H1 (cell line): ENCODE measurements at regions not wholly inside any gene's neighbourhood (a gene's known extent, or its start where the extent isn't known, plus 50 kb on each side); places are given as distances from the start of the nearest gene placed in this dataset.
A peak's percentile ranks its signal among the peaks of the same experiment; 100 is the strongest.

Source experiments
- CTCF ChIA-PET: fragments of 300-600 bp; sonication (Branson Sonifier 250); formaldehyde crosslinking; loops from one replicate; lab custom pipeline; 2021; ENCODE audit not compliant: partially characterized antibody; lab: Charles Lee
- POLR2A ChIA-PET: fragments of 300-600 bp; sonication (Branson Sonifier 250); formaldehyde crosslinking; loops from one replicate; lab custom pipeline; 2021; ENCODE audit warnings: inconsistent platforms; ENCODE audit not compliant: partially characterized antibody; lab: Charles Lee
- DNase-seq, 2 experiments: peaks; one replicate each; pipeline versions ENCODE4 v3.0.0 to v3.0.0-alpha.2; 2010 to 2022; ENCODE audit warnings: low spot score in 2 of 2, low read depth in 1 of 2, mixed read lengths in 1 of 2
- FAIRE-seq: peaks from 2 replicates; lab custom pipeline; 2011; peaks lifted over from hg19 to GRCh38; lab: Jason Lieb, UNC
- H2AFZ ChIP-seq: 2 replicates; pipeline ENCODE4 v1.8.1; 2012; ENCODE audit warnings: low read length, inconsistent platforms
- H2AK5ac ChIP-seq: 2 replicates; pipeline ENCODE4 v1.6.1; 2013; ENCODE audit warnings: low read depth, low read length
- H2BK120ac ChIP-seq: replicated peaks from 2 replicates; pipeline ENCODE3; 2013; ENCODE audit warnings: low read depth, low read length, inconsistent platforms
- H2BK12ac ChIP-seq: 2 replicates; pipeline ENCODE4 v1.6.1; 2013; ENCODE audit warnings: low read depth, low read length
- H2BK15ac ChIP-seq: 2 replicates; pipeline ENCODE4 v1.6.1; 2013; ENCODE audit warnings: low read length
- H2BK20ac ChIP-seq: 2 replicates; pipeline ENCODE4 v1.6.1; 2013; ENCODE audit warnings: low read length
- H2BK5ac ChIP-seq: 2 replicates; pipeline ENCODE4 v1.6.1; 2013; ENCODE audit warnings: low read depth, low read length
- H3K14ac ChIP-seq: 2 replicates; pipeline ENCODE4 v1.6.1; 2013; ENCODE audit warnings: inconsistent platforms; ENCODE audit not compliant: insufficient read length
- H3K18ac ChIP-seq: 2 replicates; pipeline ENCODE4 v1.6.1; 2013; ENCODE audit warnings: low read length; ENCODE audit errors: extremely low read depth
- H3K23ac ChIP-seq: 2 replicates; pipeline ENCODE4 v1.6.1; 2013; ENCODE audit warnings: inconsistent platforms; ENCODE audit not compliant: insufficient read length
- H3K23me2 ChIP-seq: 2 replicates; pipeline ENCODE4 v1.6.1; 2013; ENCODE audit warnings: low read depth, low read length
- H3K27ac ChIP-seq: 2 replicates; pipeline ENCODE4 v1.6.1; 2011; ENCODE audit warnings: low read depth, low read length, inconsistent platforms
- H3K27me3 ChIP-seq, 4 experiments: replicated peaks in 1 of 4; 1 replicate in 1 of 4; 2 replicates in 3 of 4; pipeline versions ENCODE4 v1.6.1 to v1.8.1; 2011 to 2013; ENCODE audit warnings: low read length in 3 of 4, mild to moderate bottlenecking in 3 of 4, inconsistent platforms in 2 of 4, mixed read lengths in 2 of 4, moderate library complexity in 1 of 4; ENCODE audit not compliant: control insufficient read depth in 3 of 4, insufficient read depth in 3 of 4; ENCODE audit errors: extremely low read depth in 1 of 4
- H3K36me3 ChIP-seq, 4 experiments: 2 replicates each; pipeline versions ENCODE4 v1.6.1 to v1.8.1; 2011 to 2013; ENCODE audit warnings: mild to moderate bottlenecking in 4 of 4, low read length in 3 of 4, moderate library complexity in 2 of 4, control low read depth in 1 of 4, inconsistent platforms in 1 of 4; ENCODE audit not compliant: insufficient read depth in 4 of 4, control insufficient read depth in 2 of 4
- H3K4ac ChIP-seq: replicated peaks from 2 replicates; pipeline ENCODE3; 2013; ENCODE audit warnings: low read length, low read depth, mixed read lengths, inconsistent platforms; ENCODE audit not compliant: insufficient read length
- H3K4me1 ChIP-seq, 4 experiments: replicated peaks in 1 of 4; 1 replicate in 1 of 4; 2 replicates in 3 of 4; pipeline versions ENCODE4 v1.6.1 to v1.8.1; 2011 to 2013; ENCODE audit warnings: low read length in 3 of 4, inconsistent platforms in 2 of 4, mixed read lengths in 1 of 4; ENCODE audit not compliant: insufficient read depth in 4 of 4, control insufficient read depth in 3 of 4
- H3K4me2 ChIP-seq, 2 experiments: 2 replicates each; pipeline versions ENCODE4 v1.6.1 to v1.8.1; 2011 to 2013; ENCODE audit warnings: low read depth in 2 of 2, low read length in 2 of 2, control low read depth in 1 of 2, inconsistent platforms in 1 of 2, mild to moderate bottlenecking in 1 of 2; ENCODE audit not compliant: insufficient read depth in 1 of 2
- H3K4me3 ChIP-seq, 4 experiments: fragments of 200-600, 300-600 bp in 1 of 4; sonication (generic), shearing (Covaris generic), sonication (Bioruptor Twin) in 1 of 4; 2 replicates each; pipeline versions ENCODE4 v1.5.1 to v1.8.1; 2011 to 2016; ENCODE audit warnings: low read length in 4 of 4, low read depth in 3 of 4, control low read depth in 2 of 4, inconsistent platforms in 2 of 4, mild to moderate bottlenecking in 2 of 4, mixed read lengths in 1 of 4, moderate library complexity in 1 of 4; ENCODE audit not compliant: insufficient read depth in 2 of 4; ENCODE audit errors: extremely low read depth in 1 of 4
- H3K56ac ChIP-seq: replicated peaks from 2 replicates; pipeline ENCODE3; 2013; ENCODE audit warnings: low read depth, mild to moderate bottlenecking, mixed read lengths, low read length, inconsistent platforms; ENCODE audit not compliant: insufficient read length
- H3K79me1 ChIP-seq: 2 replicates; pipeline ENCODE4 v1.6.1; 2013; ENCODE audit warnings: low read depth, low read length, control low read depth
- H3K79me2 ChIP-seq, 2 experiments: 2 replicates each; pipeline versions ENCODE4 v1.6.1 to v1.8.1; 2012 to 2013; ENCODE audit warnings: low read length in 2 of 2, mild to moderate bottlenecking in 2 of 2, inconsistent platforms in 1 of 2; ENCODE audit not compliant: insufficient read depth in 2 of 2, control insufficient read depth in 1 of 2
- H3K9ac ChIP-seq, 4 experiments: replicated peaks in 1 of 4; 1 replicate in 1 of 4; 2 replicates in 3 of 4; pipeline versions ENCODE4 v1.6.1 to v1.8.1; 2011 to 2013; ENCODE audit warnings: low read depth in 3 of 4, low read length in 3 of 4, control low read depth in 2 of 4, mild to moderate bottlenecking in 2 of 4, moderate library complexity in 2 of 4, inconsistent platforms in 1 of 4; ENCODE audit errors: extremely low read depth in 1 of 4
- H3K9me3 ChIP-seq, 2 experiments: 2 replicates each; pipeline versions ENCODE4 v1.6.1 to v1.8.1; 2012 to 2013; ENCODE audit warnings: mild to moderate bottlenecking in 2 of 2, moderate library complexity in 2 of 2, control low read depth in 1 of 2, inconsistent platforms in 1 of 2, low read depth in 1 of 2, low read length in 1 of 2, mixed read lengths in 1 of 2; ENCODE audit not compliant: insufficient read depth in 2 of 2
- H4K20me1 ChIP-seq, 2 experiments: replicated peaks in 1 of 2; 2 replicates each; pipeline versions ENCODE3 to v1.8.1; 2011 to 2013; ENCODE audit warnings: inconsistent platforms in 2 of 2, low read length in 2 of 2, mild to moderate bottlenecking in 1 of 2; ENCODE audit not compliant: insufficient read depth in 2 of 2, control insufficient read depth in 1 of 2
- H4K5ac ChIP-seq: 2 replicates; pipeline ENCODE4 v1.6.1; 2013; ENCODE audit warnings: low read length, low read depth, mixed read lengths, inconsistent platforms; ENCODE audit not compliant: insufficient read length
- H4K8ac ChIP-seq: 2 replicates; pipeline ENCODE4 v1.8.0; 2013; ENCODE audit warnings: mild to moderate bottlenecking, moderate library complexity, low read length, inconsistent platforms; ENCODE audit not compliant: insufficient read depth; ENCODE audit errors: extremely low read depth
- H4K91ac ChIP-seq: replicated peaks from 2 replicates; pipeline ENCODE3; 2013; ENCODE audit warnings: low read length, mixed read lengths, inconsistent platforms; ENCODE audit not compliant: insufficient read length
- GTF2F1 ChIP-seq: IDR thresholded peaks from 2 replicates; pipeline ENCODE4 v1.6.1; 2012; ENCODE audit warnings: low read depth, low read length, improper control_type of control experiment, borderline replicate concordance
- KDM4A ChIP-seq: IDR thresholded peaks from one replicate; pipeline ENCODE4 v1.7.1; 2012; ENCODE audit warnings: low read depth, mild to moderate bottlenecking, moderate library complexity, low read length, inconsistent platforms; ENCODE audit not compliant: severe bottlenecking
- MAFK ChIP-seq: IDR thresholded peaks from 2 replicates; pipeline ENCODE4 v1.6.1; 2012; ENCODE audit warnings: low read depth, mild to moderate bottlenecking, improper control_type of control experiment, low read length
- NANOG ChIP-seq: IDR thresholded peaks from 2 replicates; pipeline ENCODE4 v1.6.1; 2011; ENCODE audit warnings: low read length, low read depth, mild to moderate bottlenecking, inconsistent platforms; ENCODE audit not compliant: insufficient read depth, poor library complexity, severe bottlenecking
- NRF1 ChIP-seq: IDR thresholded peaks from 2 replicates; pipeline ENCODE4 v1.6.1; 2011; ENCODE audit warnings: mild to moderate bottlenecking, low read depth, low read length, improper control_type of control experiment
- POLR2AphosphoS5 ChIP-seq: IDR thresholded peaks from 2 replicates; pipeline ENCODE4 v1.6.1; 2011; ENCODE audit warnings: low read depth, low read length
- RNF2 ChIP-seq: fragments of 200-900, 300-1000 bp; sonication (generic); IDR thresholded peaks from 2 replicates; pipeline ENCODE4 v1.7.1; 2016; ENCODE audit warnings: borderline replicate concordance, low read depth, mild to moderate bottlenecking, antibody characterized with exemption, low read length; ENCODE audit not compliant: poor library complexity, severe bottlenecking; ENCODE audit errors: missing control alignments
- SIX5 ChIP-seq: IDR thresholded peaks from 2 replicates; pipeline ENCODE4 v1.6.1; 2011; ENCODE audit warnings: mild to moderate bottlenecking, low read depth, low read length
- TAF1 ChIP-seq: IDR thresholded peaks from 2 replicates; pipeline ENCODE4 v1.6.1; 2011; ENCODE audit warnings: mild to moderate bottlenecking, low read depth, low read length
- TCF12 ChIP-seq: IDR thresholded peaks from 2 replicates; pipeline ENCODE4 v1.6.1; 2011; ENCODE audit warnings: low read depth, mild to moderate bottlenecking, low read length
- WGBS, 2 experiments: shearing (Covaris generic) in 1 of 2; methylation state at CpG; one replicate each; pipeline versions ENCODE4 v1.1.6 to v1.1.7; 2013 to 2015; ENCODE audit warnings: low lambda C conversion rate in 2 of 2, mixed read lengths in 2 of 2, inconsistent platforms in 1 of 2, low coverage in 1 of 2, missing lambda C conversion rate in 1 of 2; ENCODE audit not compliant: insufficient replicate concordance in 2 of 2, insufficient coverage in 1 of 2, insufficient read length in 1 of 2; ENCODE audit errors: extremely low coverage in 1 of 2, missing lambda C conversion rate in 1 of 2; 5-methylcytosine and 5-hydroxymethylcytosine counted together

- Histone ChIP-seq H3K27ac (no peak overlapping the region), H3K36me3 (no peaks in the 10 kb centered on the region), H2BK15ac (no peak overlapping the region), H3K79me2 (no peaks in the 10 kb centered on the region), H4K5ac (no peak overlapping the region), H2BK120ac (no peak overlapping the region), H2BK12ac (peak overlapping the region; percentile 10), H3K56ac (no peak overlapping the region), H2AFZ (no peak overlapping the region), H3K79me1 (no peaks in the 10 kb centered on the region), H3K4ac (no peak overlapping the region), H3K4me3 (no peak overlapping the region), H2BK20ac (peak overlapping the region; percentile 2; the same call in 1 of the 2 replicates), H4K20me1 (no peaks in the 10 kb centered on the region), H4K91ac (no peak overlapping the region), H4K8ac (no peak overlapping the region), H2BK5ac (no peak overlapping the region; the same call in 1 of the 2 replicates), H3K18ac (no peak overlapping the region), H3K4me2 (peak overlapping the region in 1 of 2 experiments; percentile 11; a peak in 1 of 4 replicates), H3K14ac (no peak overlapping the region), H3K23ac (no peak overlapping the region), H2AK5ac (no peak overlapping the region), H3K9ac (no peak overlapping the region), H3K9me3 (no peaks in the 10 kb centered on the region), H3K4me1 (peaks cover 3 to 15% (median 11%) of the 10 kb centered on the region in 4 experiments; a peak in 6 of 7 replicates), H3K27me3 (peaks cover 0 to 40% (median 25%) of the 10 kb centered on the region in 4 experiments; a peak in 6 of 7 replicates), H3K23me2 (no peaks in the 10 kb centered on the region)
- TF ChIP-seq KDM4A (no peak), TAF1 (no peak), NANOG (no peak), SIX5 (no peak), MAFK (no peak), GTF2F1 (no peak), NRF1 (no peak), POLR2AphosphoS5 (no peak), TCF12 (no peak), RNF2 (no peak)
- POLR2A ChIA-PET = no interaction called here
- FAIRE-seq (no peak), DNase-seq (no peak)
- WGBS, 2 experiments = 83% methylated on average over 5 of the region's 5 CpGs; no CpG with 5 or more reads in 1 of the 2 experiments
- CTCF ChIA-PET = interaction anchor here (0.8 to 1.5 kb wide), 2 partner anchors 10 to 187 kb away, joined by 3 to 5 read pairs; no protein-coding TSS in a partner anchor
These were observed 63.4 kb upstream of the SIRPG start for GRCh38 chr20:1720845-1721475.
